Transverse colon (tissue), 4 donors: ENCODE measurements at regions not wholly inside any gene's neighbourhood (a gene's known extent, or its start where the extent isn't known, plus 50 kb on each side); places are given as distances from the start of the nearest gene placed in this dataset.

Experiments
- POLR2A ChIP-seq: fragments of 450-650 bp; IDR thresholded peaks from one replicate; pipeline ENCODE4 v1.6.1; 2016; ENCODE audit warnings: antibody characterized with exemption, mild to moderate bottlenecking, moderate library complexity
- POLR2AphosphoS5 ChIP-seq, 3 donors: sonication (generic); formaldehyde crosslinking; IDR thresholded peaks; one replicate each; pipeline ENCODE4 v1.6.1; 2016; ENCODE audit warnings: antibody characterized with exemption in 3 of 3
- TF ChIP-seq, protein P1 (sequence below), 5 experiments: fragments of 200-600 bp in 3 of 5; fragments of 450-650 bp in 2 of 5; sonication (generic) in 3 of 5; IDR thresholded peaks; 1 replicate in 2 of 5; 2 replicates in 3 of 5; pipeline ENCODE4 v1.5.1; 2016 to 2017; ENCODE audit warnings: antibody characterized with exemption in 5 of 5, inconsistent platforms in 3 of 5, mild to moderate bottlenecking in 2 of 5, moderate library complexity in 1 of 5

DNA sequence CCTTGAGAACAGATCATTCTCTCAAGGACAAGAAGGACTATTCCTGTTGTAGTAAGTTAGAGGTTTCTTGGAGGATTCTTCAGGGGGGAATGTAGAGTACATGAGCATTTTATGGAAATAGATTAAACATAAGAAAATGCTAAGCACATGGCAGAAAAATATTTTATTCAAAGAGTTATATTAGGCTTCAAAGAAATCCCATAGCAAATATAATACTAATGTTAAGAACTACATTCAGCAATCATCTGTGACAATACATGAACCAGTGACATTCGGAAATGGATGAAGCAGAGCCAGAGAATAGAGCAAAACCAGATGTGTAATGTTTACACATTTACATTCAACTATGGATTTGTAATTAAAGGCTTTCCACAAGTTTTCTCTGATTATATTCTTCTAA lies 288.6 kb downstream of the NAF1 start:
- TF ChIP-seq POLR2A (no peak), POLR2AphosphoS5 (IDR thresholded peaks at IDR 0.05) (no peak)
- TF ChIP-seq, protein P1, sequence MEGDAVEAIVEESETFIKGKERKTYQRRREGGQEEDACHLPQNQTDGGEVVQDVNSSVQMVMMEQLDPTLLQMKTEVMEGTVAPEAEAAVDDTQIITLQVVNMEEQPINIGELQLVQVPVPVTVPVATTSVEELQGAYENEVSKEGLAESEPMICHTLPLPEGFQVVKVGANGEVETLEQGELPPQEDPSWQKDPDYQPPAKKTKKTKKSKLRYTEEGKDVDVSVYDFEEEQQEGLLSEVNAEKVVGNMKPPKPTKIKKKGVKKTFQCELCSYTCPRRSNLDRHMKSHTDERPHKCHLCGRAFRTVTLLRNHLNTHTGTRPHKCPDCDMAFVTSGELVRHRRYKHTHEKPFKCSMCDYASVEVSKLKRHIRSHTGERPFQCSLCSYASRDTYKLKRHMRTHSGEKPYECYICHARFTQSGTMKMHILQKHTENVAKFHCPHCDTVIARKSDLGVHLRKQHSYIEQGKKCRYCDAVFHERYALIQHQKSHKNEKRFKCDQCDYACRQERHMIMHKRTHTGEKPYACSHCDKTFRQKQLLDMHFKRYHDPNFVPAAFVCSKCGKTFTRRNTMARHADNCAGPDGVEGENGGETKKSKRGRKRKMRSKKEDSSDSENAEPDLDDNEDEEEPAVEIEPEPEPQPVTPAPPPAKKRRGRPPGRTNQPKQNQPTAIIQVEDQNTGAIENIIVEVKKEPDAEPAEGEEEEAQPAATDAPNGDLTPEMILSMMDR (IDR thresholded peaks at IDR 0.05), result no peak
